ENCODE measurements at regions not wholly inside any gene's neighbourhood (a gene's known extent, or its start where the extent isn't known, plus 50 kb on each side); places are given as distances from the start of the nearest gene placed in this dataset.

- Histone ChIP-seq H3K27ac (ENCODE audit: extremely low read depth, low read depth, low read length) (no peak overlapping the region), H2AFZ (ENCODE audit: low read depth, low read length) (no peak overlapping the region), H3K79me2 (ENCODE audit: control insufficient read depth, insufficient read depth, low read length) (no peaks in the 10 kb centered on the region), H3K27me3 (ENCODE audit: control insufficient read depth in 2 of 2, insufficient read depth in 2 of 2, low read length in 2 of 2) (no peaks in the 10 kb centered on the region), H3K4me1 (replicated peaks in 1 of 2; ENCODE audit: control insufficient read depth in 2 of 2, insufficient read depth in 2 of 2, low read length in 2 of 2) (no peaks in the 10 kb centered on the region), H3K9ac (ENCODE audit: insufficient read depth in 1 of 2, low read depth in 2 of 2, low read length in 2 of 2) (no peak overlapping the region), H3K9me3 (replicated peaks; ENCODE audit: control insufficient read depth, insufficient read depth, low read depth, low read length) (no peaks in the 10 kb centered on the region), H3K4me2 (ENCODE audit: insufficient read depth, low read length) (no peak overlapping the region), H4K20me1 (replicated peaks; ENCODE audit: control insufficient read depth, insufficient read depth, low read length) (no peaks in the 10 kb centered on the region), H3K4me3 (no peak overlapping the region), H3K9me1 (ENCODE audit: control insufficient read depth, insufficient read depth, low read length) (no peaks in the 10 kb centered on the region), H3K36me3 (ENCODE audit: control insufficient read depth, insufficient read depth, low read length) (no peaks in the 10 kb centered on the region)
- ChIA-PET CTCF (ENCODE audit: low intra/inter-chr PET ratio) (no interaction called here), POLR2A (no interaction called here)
- no peak for TF ChIP-seq SNIP1 (IDR thresholded peaks at IDR 0.05; ENCODE audit: low read depth)
- in situ Hi-C loops (cut with MboI), result no loop called here
- intact Hi-C loops (cut with micrococcal nuclease), result no loop called here
- ATAC-seq, result no peak
- FAIRE-seq, result no peak
- no peak for DNase-seq (ENCODE audit: extremely low read depth in 1 of 4, low spot score in 3 of 4)
- no TSS peak for BruUV-seq (replicated peaks)
- 0% methylated on average over 2 of the region's 2 CpGs for WGBS (ENCODE audit: insufficient coverage, low coverage, missing lambda C conversion rate)
Observed at GRCh38 chr9:32258482-32258881, 126.0 kb upstream of the ACO1 start.

- ChIA-PET POLR2A (no interaction called here), CTCF (ENCODE audit: low intra/inter-chr PET ratio) (no interaction called here)
- Histone ChIP-seq H3K9me3 (replicated peaks; ENCODE audit: control insufficient read depth, insufficient read depth, low read depth, low read length) (no peaks in the 10 kb centered on the region), H3K36me3 (ENCODE audit: control insufficient read depth, insufficient read depth, low read length) (no peaks in the 10 kb centered on the region), H3K4me3 (no peak overlapping the region), H3K79me2 (ENCODE audit: control insufficient read depth, insufficient read depth, low read length) (no peaks in the 10 kb centered on the region), H3K27me3 (ENCODE audit: control insufficient read depth in 2 of 2, insufficient read depth in 2 of 2, low read length in 2 of 2) (no peaks in the 10 kb centered on the region), H4K20me1 (replicated peaks; ENCODE audit: control insufficient read depth, insufficient read depth, low read length) (no peaks in the 10 kb centered on the region), H3K4me2 (ENCODE audit: insufficient read depth, low read length) (no peak overlapping the region), H2AFZ (ENCODE audit: low read depth, low read length) (no peak overlapping the region), H3K9ac (ENCODE audit: insufficient read depth in 1 of 2, low read depth in 2 of 2, low read length in 2 of 2) (no peak overlapping the region), H3K9me1 (ENCODE audit: control insufficient read depth, insufficient read depth, low read length) (no peaks in the 10 kb centered on the region), H3K27ac (ENCODE audit: extremely low read depth, low read depth, low read length) (no peak overlapping the region), H3K4me1 (replicated peaks in 1 of 2; ENCODE audit: control insufficient read depth in 2 of 2, insufficient read depth in 2 of 2, low read length in 2 of 2) (no peaks in the 10 kb centered on the region)
- no peak for FAIRE-seq
- no peak for DNase-seq (ENCODE audit: extremely low read depth in 1 of 4, low spot score in 3 of 4)
- in situ Hi-C loops (cut with MboI) (no loop called here), intact Hi-C loops (cut with micrococcal nuclease) (no loop called here)
- BruUV-seq (replicated peaks), result no TSS peak
- no peak for TF ChIP-seq ZFP1 (CRISPR knock-in tag; IDR thresholded peaks at IDR 0.05)
- TF ChIP-seq THRA (IDR thresholded peaks at IDR 0.05), result no peak
- no peak for TF ChIP-seq NFATC3 (IDR thresholded peaks at IDR 0.05)
- TF ChIP-seq ZNF347 (CRISPR knock-in tag; IDR thresholded peaks at IDR 0.05; ENCODE audit: low read depth), result no peak
- no peak for TF ChIP-seq GATAD2A (IDR thresholded peaks at IDR 0.05)
- 0% methylated on average over 2 of the region's 6 CpGs for WGBS (ENCODE audit: insufficient coverage, low coverage, missing lambda C conversion rate)
- ATAC-seq, result no peak
Observed at GRCh38 chr9:32260151-32260862, 124.1 kb upstream of the ACO1 start.

All from K562 (cell line).